ENCODE measurements at regions not wholly inside any gene's neighbourhood (a gene's known extent, or its start where the extent isn't known, plus 50 kb on each side); places are given as distances from the start of the nearest gene placed in this dataset.
"Not testable (repeated sequence)": the region's sequence is repeated elsewhere in the genome, so short reads cannot be mapped to it uniquely, and the experiment has no call there.

- no peak for DNase-seq
These were observed 357.6 kb downstream of the SHANK2 start for GRCh38 chr11:70894566-70895365.

GRCh38 chr11:70895366-70895670, 357.1 kb downstream of the SHANK2 start:
- no peak for DNase-seq

GRCh38 chr11:70897429-70897828, 354.9 kb downstream of the SHANK2 start:
- no peak for DNase-seq

GRCh38 chr11:70899616-70900015, 352.8 kb downstream of the SHANK2 start:
- no peak for DNase-seq

DNA sequence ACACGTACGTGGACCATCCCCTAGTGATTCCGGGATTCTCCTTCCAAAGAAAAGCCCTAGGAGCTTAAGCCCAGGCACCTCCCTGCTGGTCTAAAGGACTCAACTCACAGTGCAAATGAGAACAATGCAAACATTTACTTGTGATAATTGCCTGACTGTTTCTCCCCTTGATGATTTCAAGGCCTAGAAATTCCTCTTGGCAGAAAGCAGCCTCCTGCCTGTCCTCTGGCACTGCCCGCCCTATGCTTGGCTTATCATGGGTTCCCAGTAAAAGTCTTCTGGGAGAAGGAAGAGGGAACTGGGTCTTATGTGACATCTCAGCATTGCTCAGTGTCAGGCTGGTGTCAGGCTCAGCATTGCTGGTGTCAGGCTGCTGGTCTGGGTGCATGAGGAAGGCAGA, 351.8 kb downstream of the SHANK2 start:
- DNase-seq = no peak

GRCh38 chr11:70901951-70902521, 350.3 kb downstream of the SHANK2 start:
- no peak for DNase-seq

GRCh38 chr11:70903229-70903628, 349.1 kb downstream of the SHANK2 start:
- not testable (repeated sequence) for DNase-seq

- DNase-seq = no peak
These were observed 346.3 kb downstream of the SHANK2 start for GRCh38 chr11:70906101-70906500.

DNA sequence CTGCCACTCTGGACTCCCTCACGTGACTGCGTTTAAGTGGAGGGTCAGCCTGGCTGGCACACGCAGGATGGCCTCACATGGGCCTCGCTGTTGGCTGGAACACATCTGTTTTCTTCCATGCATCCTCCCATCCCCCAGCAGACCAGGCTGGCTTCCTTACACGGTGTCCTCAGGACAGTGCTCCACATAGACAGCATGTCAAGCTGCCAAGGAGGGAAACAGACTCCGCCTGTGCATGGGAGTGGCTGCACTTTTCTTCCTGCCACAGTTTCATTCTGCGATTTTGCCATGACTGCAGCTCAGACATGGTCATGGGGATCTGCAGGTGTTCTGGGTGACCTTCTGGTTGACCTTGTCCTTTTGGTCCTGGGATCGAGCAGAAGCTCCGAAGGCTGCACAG, 344.2 kb downstream of the SHANK2 start:
- no peak for DNase-seq

- DNase-seq = no peak
These were observed 341.5 kb downstream of the SHANK2 start for GRCh38 chr11:70910835-70911234.

DNA sequence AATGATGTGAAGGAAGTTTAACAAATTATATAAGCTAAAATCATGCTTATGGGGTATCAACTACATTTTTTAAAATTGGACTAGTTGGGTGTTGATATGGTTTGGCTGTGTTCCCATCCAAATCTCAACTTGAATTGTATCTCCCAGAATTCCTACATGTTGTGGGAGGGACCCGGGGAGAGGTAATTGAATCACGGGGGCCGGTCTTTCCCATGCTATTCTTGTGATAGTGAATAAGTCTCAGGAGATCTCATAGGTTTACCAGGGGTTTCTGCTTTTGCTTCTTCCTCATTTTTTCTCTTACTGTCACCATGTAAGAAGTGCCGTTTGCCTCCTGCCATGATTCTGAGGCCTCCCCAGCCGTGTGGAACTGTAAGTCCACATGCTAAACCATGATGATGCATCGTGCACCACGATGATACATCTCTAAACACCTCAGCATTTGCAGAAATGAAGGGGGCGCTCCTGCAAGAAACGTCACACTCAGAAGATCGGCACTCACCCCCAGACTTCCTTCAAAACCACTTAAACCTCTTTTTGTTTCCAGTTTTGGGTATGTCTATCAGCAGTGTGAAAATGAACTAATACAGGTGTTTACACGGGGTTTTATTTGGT, 340.0 kb downstream of the SHANK2 start:
- DNase-seq = no peak

DNA sequence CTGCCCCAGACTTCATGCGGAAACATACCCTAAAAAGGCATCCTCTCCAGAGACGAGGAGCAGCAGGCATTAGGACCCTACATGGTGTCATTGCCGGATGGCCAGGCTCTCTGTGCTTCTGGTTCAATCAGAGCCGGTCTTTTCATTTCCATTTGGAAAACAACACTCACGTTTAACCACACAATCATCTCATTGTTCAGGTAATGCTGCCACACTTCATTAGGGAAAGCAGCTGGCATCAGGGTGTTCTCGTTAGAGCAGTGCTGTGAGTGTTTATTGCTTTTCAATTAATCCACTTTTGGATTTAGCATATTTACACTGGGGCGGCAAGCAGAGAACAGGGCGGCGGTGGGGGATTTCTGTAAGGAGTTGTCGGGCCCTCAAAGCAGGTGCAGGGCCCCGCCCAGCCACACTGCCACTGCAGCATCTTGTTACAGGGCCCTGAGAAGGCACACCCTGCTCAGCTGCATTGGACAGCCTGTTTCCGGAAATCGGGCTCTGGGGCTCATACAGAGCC, 338.6 kb downstream of the SHANK2 start:
- peak; percentile 17 for DNase-seq

DNA sequence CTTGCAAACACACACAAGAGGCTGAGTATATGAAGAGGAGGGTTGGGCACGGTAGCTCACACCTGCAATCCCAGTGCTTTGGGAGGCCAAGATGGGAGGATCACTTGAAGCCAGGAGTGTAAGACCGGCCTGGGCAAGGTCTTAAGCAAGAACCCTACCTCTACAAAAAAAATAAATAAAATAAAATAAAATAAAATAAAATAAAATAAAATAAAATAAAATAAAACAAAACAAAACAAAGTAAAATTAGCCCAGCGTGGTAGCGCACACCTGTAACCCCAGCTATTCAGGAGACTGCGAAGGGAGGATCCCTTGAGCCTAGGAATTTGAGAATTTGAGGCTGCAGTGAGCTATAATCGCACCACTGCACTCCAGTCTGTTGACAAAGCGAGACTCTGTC, 337.9 kb downstream of the SHANK2 start:
- DNase-seq = no peak

GRCh38 chr11:70915158-70915985, 337.0 kb downstream of the SHANK2 start:
- no peak for DNase-seq

GRCh38 chr11:70916351-70916750, 336.0 kb downstream of the SHANK2 start:
- DNase-seq = no peak

DNA sequence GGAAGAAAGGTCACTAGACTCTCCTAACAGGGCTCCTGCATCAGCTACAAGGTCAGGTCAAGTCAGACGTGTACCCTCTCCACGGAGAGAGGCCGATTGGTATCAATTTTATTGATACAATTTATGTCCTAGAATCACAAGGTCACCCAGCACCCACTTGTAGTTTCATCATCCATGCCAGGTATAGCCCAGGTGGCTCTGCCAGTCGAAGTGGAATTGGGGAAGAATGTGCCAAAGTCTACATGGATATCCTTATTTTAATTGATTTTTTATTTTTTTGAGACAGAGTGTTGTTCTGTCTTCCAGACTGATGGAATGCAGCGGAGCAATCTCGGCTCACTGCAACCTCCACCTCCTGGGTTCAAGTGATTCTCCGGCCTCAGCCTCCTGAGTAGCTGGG, 334.1 kb downstream of the SHANK2 start:
- DNase-seq = no peak

DNA sequence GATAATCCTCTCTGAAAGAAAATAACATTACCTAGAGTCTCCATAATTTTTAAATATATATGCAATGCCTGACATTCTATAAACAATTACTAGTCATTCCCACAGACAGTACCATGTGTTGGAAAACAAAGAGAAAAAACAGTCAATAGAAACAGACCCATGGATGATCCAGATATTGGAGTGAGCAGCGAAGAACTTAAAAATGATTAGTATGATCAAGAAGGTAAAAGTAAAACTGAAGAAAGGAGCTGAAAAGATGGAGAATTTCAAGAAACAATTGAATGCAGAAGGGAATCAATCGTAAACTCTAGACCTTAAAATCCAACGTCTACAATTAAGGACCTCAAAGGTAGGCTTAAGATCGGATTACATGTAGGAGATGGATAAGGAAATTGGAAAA, 330.6 kb downstream of the SHANK2 start:
- DNase-seq = no peak

DNA sequence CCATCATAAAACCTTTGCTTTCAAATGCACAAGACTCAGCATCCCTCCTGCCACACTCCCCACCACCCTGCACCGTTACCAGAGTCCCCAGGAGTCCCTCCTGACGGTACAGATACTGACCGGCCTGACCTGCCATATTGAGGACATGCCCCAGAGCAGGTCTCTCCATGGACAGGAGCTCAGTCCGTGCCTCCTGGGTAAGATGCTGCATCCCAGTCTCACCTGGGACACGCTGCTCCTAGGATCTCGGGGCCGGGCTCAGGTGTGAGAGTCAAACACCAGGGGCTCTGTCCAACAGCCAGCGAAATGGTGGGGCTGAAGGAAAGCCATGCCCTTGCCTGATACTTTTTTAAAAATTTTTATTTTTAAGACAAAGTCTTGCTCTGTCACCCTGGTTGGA, 328.3 kb downstream of the SHANK2 start:
- no peak for DNase-seq

GRCh38 chr11:70925238-70925637, 327.1 kb downstream of the SHANK2 start:
- no peak for DNase-seq

- DNase-seq = no peak
These were observed 325.7 kb downstream of the SHANK2 start for GRCh38 chr11:70926543-70927201.

DNA sequence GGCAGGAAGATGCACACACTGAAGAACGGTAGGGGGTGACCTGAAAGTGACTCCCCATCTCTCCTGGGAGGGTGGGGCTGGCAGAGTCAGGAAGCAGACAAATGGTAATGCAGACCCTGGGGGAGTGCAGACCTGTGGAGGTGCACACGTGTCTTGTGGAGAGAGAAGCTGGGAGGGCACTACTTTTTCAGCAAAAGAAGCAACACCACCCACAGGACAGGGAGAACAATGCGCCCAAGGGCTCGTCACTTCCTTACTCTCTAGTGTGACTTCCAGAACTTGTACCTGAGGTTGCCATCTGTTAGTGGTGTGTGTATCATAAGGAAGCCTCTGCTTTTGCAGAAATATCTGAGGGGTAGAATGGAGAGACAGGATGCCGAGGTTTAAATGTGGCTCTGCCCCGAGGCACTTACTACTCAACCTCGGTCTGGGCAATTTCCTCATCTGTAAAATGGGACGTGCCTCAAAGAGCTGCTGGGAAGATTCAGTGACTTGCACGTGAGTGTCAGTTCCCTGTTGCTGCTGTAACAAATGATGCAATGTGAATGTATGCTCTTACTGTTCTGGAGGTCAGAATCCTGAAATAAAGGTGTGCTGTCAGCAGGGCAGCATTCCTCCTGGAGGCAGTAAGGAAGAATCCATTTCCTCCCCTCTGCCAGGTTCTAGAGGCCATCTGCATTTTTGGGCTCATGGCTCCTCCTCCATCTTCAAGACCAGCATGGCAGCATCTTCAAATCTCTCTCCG, 323.4 kb downstream of the SHANK2 start:
- no peak for DNase-seq

Measured in left kidney (tissue), 1 donor.